ENCODE measurements at regions not wholly inside any gene's neighbourhood (a gene's known extent, or its start where the extent isn't known, plus 50 kb on each side); places are given as distances from the start of the nearest gene placed in this dataset.

DNA sequence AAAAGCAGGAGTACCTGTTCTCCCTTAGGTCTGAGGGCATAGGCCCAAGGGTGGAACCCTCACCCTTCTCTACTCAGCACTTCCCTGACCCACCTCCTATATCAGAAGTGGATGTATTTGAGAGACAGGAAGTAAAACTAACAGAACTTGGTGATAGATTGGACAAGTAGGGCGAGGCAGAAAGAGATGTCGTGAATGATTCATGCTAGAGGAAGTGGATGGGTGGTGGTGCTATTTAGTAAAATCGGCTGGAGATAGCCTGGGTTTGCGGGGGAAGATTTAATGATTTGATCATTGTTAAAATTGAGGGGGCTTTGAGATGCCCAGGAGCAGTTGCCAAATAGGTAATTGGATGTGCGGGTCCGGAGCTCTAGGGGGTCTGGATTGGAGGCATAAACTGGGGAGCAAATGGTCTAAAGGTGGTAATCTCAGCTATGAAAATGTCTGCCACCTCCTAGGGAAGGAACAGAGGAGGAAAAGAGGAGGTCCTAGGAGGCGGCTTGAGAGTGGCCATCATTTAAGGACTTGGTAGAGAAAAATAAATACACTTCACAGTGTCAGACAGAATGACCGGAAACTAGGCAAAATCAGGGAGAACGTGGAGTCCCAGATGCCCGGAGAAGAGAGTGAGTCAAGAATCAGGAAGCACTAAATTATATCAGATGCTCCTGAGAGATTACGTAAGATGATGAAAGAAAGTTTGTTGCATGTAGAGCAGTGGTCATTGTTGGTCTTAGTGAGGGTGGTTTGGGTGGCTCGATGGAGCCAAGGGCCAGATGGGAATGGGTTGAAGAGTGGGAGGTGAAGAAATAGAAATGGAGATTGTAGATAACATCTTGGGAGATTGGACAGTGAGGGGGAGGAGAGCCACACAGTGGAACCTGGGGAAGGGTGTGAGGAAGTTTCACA lies 142.0 kb downstream of the CEP57L1 start (continued):
- TF ChIP-seq, protein P1, sequence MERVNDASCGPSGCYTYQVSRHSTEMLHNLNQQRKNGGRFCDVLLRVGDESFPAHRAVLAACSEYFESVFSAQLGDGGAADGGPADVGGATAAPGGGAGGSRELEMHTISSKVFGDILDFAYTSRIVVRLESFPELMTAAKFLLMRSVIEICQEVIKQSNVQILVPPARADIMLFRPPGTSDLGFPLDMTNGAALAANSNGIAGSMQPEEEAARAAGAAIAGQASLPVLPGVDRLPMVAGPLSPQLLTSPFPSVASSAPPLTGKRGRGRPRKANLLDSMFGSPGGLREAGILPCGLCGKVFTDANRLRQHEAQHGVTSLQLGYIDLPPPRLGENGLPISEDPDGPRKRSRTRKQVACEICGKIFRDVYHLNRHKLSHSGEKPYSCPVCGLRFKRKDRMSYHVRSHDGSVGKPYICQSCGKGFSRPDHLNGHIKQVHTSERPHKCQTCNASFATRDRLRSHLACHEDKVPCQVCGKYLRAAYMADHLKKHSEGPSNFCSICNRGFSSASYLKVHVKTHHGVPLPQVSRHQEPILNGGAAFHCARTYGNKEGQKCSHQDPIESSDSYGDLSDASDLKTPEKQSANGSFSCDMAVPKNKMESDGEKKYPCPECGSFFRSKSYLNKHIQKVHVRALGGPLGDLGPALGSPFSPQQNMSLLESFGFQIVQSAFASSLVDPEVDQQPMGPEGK (CRISPR knock-in tag; IDR thresholded peaks at IDR 0.05; ENCODE audit: borderline replicate concordance), result no peak
- TF ChIP-seq HSF4 (CRISPR knock-in tag; IDR thresholded peaks at IDR 0.05; ENCODE audit: borderline replicate concordance) (no peak), MTA1 (IDR thresholded peaks at IDR 0.05; ENCODE audit: borderline replicate concordance) (peak; percentile 81; the same call in 1 of the 2 replicates), ADNP (tag; IDR thresholded peaks at IDR 0.05) (no peak), ZFX (CRISPR knock-in tag; IDR thresholded peaks at IDR 0.05) (no peak), SMAD1 (IDR thresholded peaks at IDR 0.05; ENCODE audit: low read depth, low read length, partially characterized antibody) (no peak), ILK (tag; IDR thresholded peaks at IDR 0.05; ENCODE audit: borderline replicate concordance, low read depth) (no peak), SAFB2 (IDR thresholded peaks at IDR 0.05; ENCODE audit: borderline replicate concordance, low read depth, low read length, severe bottlenecking) (no peak), MCM5 (IDR thresholded peaks at IDR 0.05; ENCODE audit: low read depth) (no peak), CREM (IDR thresholded peaks at IDR 0.05; ENCODE audit: low read depth) (peak; percentile 37; the same call in 1 of the 2 replicates), ZBTB7A (IDR thresholded peaks at IDR 0.05; ENCODE audit: borderline replicate concordance, control insufficient read depth, low read depth, low read length) (no peak), ZKSCAN3 (CRISPR knock-in tag; IDR thresholded peaks at IDR 0.05) (no peak), ELF2 (CRISPR knock-in tag; IDR thresholded peaks at IDR 0.05) (no peak)
- TF ChIP-seq, protein P2, sequence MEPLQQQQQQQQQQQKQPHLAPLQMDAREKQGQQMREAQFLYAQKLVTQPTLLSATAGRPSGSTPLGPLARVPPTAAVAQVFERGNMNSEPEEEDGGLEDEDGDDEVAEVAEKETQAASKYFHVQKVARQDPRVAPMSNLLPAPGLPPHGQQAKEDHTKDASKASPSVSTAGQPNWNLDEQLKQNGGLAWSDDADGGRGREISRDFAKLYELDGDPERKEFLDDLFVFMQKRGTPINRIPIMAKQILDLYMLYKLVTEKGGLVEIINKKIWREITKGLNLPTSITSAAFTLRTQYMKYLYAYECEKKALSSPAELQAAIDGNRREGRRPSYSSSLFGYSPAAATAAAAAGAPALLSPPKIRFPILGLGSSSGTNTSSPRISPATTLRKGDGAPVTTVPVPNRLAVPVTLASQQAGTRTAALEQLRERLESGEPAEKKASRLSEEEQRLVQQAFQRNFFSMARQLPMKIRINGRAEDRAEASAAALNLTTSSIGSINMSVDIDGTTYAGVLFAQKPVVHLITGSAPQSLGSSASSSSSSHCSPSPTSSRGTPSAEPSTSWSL (CRISPR knock-in tag; IDR thresholded peaks at IDR 0.05; ENCODE audit: borderline replicate concordance), result no peak
- TF ChIP-seq, protein P3, sequence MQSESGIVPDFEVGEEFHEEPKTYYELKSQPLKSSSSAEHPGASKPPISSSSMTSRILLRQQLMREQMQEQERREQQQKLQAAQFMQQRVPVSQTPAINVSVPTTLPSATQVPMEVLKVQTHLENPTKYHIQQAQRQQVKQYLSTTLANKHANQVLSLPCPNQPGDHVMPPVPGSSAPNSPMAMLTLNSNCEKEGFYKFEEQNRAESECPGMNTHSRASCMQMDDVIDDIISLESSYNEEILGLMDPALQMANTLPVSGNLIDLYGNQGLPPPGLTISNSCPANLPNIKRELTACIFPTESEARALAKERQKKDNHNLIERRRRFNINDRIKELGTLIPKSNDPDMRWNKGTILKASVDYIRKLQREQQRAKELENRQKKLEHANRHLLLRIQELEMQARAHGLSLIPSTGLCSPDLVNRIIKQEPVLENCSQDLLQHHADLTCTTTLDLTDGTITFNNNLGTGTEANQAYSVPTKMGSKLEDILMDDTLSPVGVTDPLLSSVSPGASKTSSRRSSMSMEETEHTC (IDR thresholded peaks at IDR 0.05), result no peak
- TF ChIP-seq, protein P4, sequence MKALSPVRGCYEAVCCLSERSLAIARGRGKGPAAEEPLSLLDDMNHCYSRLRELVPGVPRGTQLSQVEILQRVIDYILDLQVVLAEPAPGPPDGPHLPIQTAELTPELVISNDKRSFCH (CRISPR knock-in tag; IDR thresholded peaks at IDR 0.05), result no peak
- TF ChIP-seq, protein P4 (tag; IDR thresholded peaks at IDR 0.05), result 0 out of 2 replicates have a peak, but pooled peaks have one; percentile 21
- TF ChIP-seq, protein P5, sequence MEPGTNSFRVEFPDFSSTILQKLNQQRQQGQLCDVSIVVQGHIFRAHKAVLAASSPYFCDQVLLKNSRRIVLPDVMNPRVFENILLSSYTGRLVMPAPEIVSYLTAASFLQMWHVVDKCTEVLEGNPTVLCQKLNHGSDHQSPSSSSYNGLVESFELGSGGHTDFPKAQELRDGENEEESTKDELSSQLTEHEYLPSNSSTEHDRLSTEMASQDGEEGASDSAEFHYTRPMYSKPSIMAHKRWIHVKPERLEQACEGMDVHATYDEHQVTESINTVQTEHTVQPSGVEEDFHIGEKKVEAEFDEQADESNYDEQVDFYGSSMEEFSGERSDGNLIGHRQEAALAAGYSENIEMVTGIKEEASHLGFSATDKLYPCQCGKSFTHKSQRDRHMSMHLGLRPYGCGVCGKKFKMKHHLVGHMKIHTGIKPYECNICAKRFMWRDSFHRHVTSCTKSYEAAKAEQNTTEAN (CRISPR knock-in tag; IDR thresholded peaks at IDR 0.05), result no peak
- TF ChIP-seq, protein P6, sequence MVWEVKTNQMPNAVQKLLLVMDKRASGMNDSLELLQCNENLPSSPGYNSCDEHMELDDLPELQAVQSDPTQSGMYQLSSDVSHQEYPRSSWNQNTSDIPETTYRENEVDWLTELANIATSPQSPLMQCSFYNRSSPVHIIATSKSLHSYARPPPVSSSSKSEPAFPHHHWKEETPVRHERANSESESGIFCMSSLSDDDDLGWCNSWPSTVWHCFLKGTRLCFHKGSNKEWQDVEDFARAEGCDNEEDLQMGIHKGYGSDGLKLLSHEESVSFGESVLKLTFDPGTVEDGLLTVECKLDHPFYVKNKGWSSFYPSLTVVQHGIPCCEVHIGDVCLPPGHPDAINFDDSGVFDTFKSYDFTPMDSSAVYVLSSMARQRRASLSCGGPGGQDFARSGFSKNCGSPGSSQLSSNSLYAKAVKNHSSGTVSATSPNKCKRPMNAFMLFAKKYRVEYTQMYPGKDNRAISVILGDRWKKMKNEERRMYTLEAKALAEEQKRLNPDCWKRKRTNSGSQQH (CRISPR knock-in tag; IDR thresholded peaks at IDR 0.05), result peak; percentile 77; the same call in 1 of the 2 replicates

All from K562 (cell line).